Spleen (tissue), 11 donors: ENCODE measurements at regions not wholly inside any gene's neighbourhood (a gene's known extent, or its start where the extent isn't known, plus 50 kb on each side); places are given as distances from the start of the nearest gene placed in this dataset.

Experiments
- DNase-seq: peaks from one replicate; pipeline ENCODE4 v3.0.0-alpha.2; 2020
- H3K27ac ChIP-seq, 8 donors: fragments of 200-600 bp; sonication (generic) in 7 of 8; 1 replicate in 4 of 8; 2 replicates in 4 of 8; pipeline versions ENCODE4 v1.5.0 to v1.8.0; 2016 to 2021; ENCODE audit warnings: inconsistent platforms in 4 of 8, mild to moderate bottlenecking in 4 of 8, moderate library complexity in 1 of 8
- H3K27me3 ChIP-seq, 7 donors: fragments of 200-600 bp; sonication (generic) in 6 of 7; replicated peaks in 1 of 7; 1 replicate in 4 of 7; 2 replicates in 3 of 7; pipeline versions ENCODE4 v1.5.0 to v1.8.0; 2016 to 2021; ENCODE audit warnings: inconsistent platforms in 3 of 7, mild to moderate bottlenecking in 1 of 7
- H3K36me3 ChIP-seq, 6 donors: fragments of 200-600 bp; sonication (generic) in 5 of 6; 1 replicate in 4 of 6; 2 replicates in 2 of 6; pipeline versions ENCODE4 v1.5.0 to v1.8.0; 2016 to 2021; ENCODE audit warnings: inconsistent platforms in 2 of 6
- H3K4me1 ChIP-seq, 6 donors: fragments of 200-600 bp; sonication (generic) in 5 of 6; 1 replicate in 3 of 6; 2 replicates in 3 of 6; pipeline versions ENCODE4 v1.5.0 to v1.8.0; 2016 to 2021; ENCODE audit warnings: inconsistent platforms in 3 of 6
- H3K4me3 ChIP-seq, 8 donors: fragments of 200-600 bp; sonication (generic) in 7 of 8; 1 replicate in 4 of 8; 2 replicates in 4 of 8; pipeline versions ENCODE4 v1.5.0 to v1.8.0; 2016 to 2021; ENCODE audit warnings: inconsistent platforms in 4 of 8, mild to moderate bottlenecking in 4 of 8, moderate library complexity in 2 of 8
- H3K9me3 ChIP-seq, 8 donors: fragments of 200-600 bp; sonication (generic) in 7 of 8; 1 replicate in 4 of 8; 2 replicates in 4 of 8; pipeline versions ENCODE4 v1.5.0 to v1.8.0; 2016 to 2021; ENCODE audit warnings: inconsistent platforms in 4 of 8
- POLR2A ChIP-seq, 3 donors: fragments of 450-650 bp; IDR thresholded peaks; one replicate each; pipeline ENCODE4 v1.5.1; 2017; ENCODE audit warnings: antibody characterized with exemption in 3 of 3, mild to moderate bottlenecking in 1 of 3
- POLR2AphosphoS5 ChIP-seq, 3 donors: sonication (generic); formaldehyde crosslinking; IDR thresholded peaks; one replicate each; pipeline ENCODE4 v1.5.1; 2017; ENCODE audit warnings: antibody characterized with exemption in 3 of 3
- WGBS, 5 donors: extraction: QIAGEN DNeasy Blood & Tissue Kit in 3 of 5; methylation state at CpG; one replicate each; pipeline versions ENCODE4 v1.1.5 to v1.1.7; 2013 to 2018; 5-methylcytosine and 5-hydroxymethylcytosine counted together
- intact Hi-C: fragments of 100-400 bp; cut with DNase I; formaldehyde crosslinking; loops from one replicate; pipeline ENCODE4 v1.15.0; 2023; ENCODE audit warnings: low total_unique reads
- TF ChIP-seq, protein P1 (sequence below), 11 experiments: fragments of 200-600 bp in 7 of 11; fragments of 450-650 bp in 4 of 11; sonication (generic) in 4 of 11; IDR thresholded peaks in 8 of 11; conservative IDR thresholded peaks in 3 of 11; 1 replicate in 7 of 11; 2 replicates in 4 of 11; pipeline versions ENCODE4 v1.4.0 to v1.8.0; 2016 to 2021; ENCODE audit warnings: antibody characterized with exemption in 11 of 11, inconsistent platforms in 4 of 11, mild to moderate bottlenecking in 1 of 11
- donor health status: healthy with polysubstance abuse.
- donor health status: DM: no; HTN: no; CAD: no; lungs with moderate emphysema.
- donor health status: DM: no; HTN: no; CAD: no.
- donor health status: Bipolar disorder and iron deficiency.
- donor health status: healthy.
- donor health status: DM: no; HTN: no; CAD: no.
- donor health status: DM: yes; HTN: yes; CAD: no.

DNA sequence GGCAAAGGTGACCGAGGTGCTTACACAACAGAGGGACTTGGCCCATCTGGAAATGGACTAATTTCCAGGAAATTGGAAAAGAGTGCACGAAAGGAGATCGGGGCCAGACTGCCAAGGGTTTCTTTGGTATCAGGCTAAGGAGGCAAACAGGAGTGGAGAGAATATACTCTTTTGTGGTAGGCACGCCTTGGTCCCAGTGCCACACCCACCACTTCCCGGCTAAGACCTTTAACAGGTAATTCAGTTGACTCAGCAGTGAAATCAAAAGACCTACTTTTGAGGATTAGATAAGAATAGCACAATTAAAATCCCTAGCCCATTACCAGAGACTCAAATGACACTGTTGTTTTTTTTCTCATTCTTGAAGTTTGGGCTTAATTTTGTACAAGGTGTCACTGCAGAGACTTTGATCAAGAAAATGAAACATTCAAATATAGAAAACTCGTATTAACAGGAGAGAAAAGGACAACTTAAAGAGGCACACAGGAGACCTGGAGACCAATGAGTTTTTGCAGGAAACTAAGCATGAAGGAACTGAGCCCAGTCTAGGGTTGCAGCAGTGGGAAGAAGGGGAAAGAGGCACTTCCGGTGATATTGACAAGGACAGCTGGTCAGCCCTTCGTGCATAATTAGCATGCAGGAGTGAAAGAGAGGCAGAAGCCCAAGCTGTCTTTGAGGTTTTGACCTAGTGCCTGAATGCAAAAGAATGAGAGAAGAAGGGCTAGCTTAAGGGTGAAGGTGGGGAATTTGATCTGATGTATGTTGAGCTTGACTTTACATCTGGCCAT, 265.5 kb upstream of the CCL2 start:
- no peak for DNase-seq
- Histone ChIP-seq H3K4me3 (no peak overlapping the region), H3K27ac (no peak overlapping the region), H3K36me3 (no peaks in the 10 kb centered on the region), H3K27me3 (peaks cover 0 to 15% (median 0%) of the 10 kb centered on the region in 7 donors), H3K4me1 (no peaks in the 10 kb centered on the region), H3K9me3 (no peaks in the 10 kb centered on the region)
- 53 to 66% (median 63%) methylated on average over 8 of the region's 8 CpGs for WGBS, 5 donors
- intact Hi-C loops: no loop called here
- TF ChIP-seq, protein P1, sequence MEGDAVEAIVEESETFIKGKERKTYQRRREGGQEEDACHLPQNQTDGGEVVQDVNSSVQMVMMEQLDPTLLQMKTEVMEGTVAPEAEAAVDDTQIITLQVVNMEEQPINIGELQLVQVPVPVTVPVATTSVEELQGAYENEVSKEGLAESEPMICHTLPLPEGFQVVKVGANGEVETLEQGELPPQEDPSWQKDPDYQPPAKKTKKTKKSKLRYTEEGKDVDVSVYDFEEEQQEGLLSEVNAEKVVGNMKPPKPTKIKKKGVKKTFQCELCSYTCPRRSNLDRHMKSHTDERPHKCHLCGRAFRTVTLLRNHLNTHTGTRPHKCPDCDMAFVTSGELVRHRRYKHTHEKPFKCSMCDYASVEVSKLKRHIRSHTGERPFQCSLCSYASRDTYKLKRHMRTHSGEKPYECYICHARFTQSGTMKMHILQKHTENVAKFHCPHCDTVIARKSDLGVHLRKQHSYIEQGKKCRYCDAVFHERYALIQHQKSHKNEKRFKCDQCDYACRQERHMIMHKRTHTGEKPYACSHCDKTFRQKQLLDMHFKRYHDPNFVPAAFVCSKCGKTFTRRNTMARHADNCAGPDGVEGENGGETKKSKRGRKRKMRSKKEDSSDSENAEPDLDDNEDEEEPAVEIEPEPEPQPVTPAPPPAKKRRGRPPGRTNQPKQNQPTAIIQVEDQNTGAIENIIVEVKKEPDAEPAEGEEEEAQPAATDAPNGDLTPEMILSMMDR (IDR thresholded peaks at IDR 0.05 in 8 of 11, conservative IDR thresholded peaks at IDR 0.05 in 3 of 11): no peak
- TF ChIP-seq POLR2AphosphoS5 (IDR thresholded peaks at IDR 0.05) (no peak), POLR2A (IDR thresholded peaks at IDR 0.05) (no peak)

DNA sequence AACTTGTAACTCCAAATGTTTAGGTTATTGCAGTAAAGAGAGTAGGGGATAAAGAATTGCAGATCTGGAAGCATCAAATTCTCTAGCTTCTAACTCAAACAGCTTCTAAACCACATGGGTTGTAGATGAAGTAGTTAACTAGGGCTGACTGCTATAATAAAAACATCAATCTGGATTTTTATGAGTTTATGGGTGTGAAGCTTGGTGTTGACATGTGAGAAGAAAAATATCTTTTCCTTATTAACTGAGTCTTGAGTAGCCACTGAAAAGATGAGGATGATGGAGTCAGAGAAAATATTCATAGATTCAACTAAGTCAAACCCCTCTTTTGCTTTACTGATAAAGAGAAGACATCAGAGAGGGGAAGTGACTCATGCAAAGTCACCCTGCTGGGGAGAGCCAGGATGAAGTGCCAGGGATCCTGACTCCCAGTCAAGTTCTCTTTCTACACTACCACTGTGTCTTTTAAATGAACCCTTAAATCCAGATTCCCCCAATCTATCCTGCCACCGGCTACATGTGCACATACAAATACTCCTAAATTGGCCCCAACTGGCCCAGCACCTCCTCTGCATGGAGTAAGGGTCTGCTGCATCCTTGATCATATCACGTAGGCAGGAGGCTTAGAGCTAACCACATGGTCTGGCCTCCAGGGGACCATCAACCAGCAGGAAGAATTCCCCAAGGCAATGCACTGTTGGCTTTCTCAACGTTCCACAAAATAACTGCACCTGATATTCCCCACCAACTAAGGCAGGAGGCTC, 264.0 kb upstream of the CCL2 start:
- DNase-seq: no peak
- H3K9me3 ChIP-seq: peaks cover 0 to 2% (median 0%) of the 10 kb centered on the region in 8 donors
- H3K27ac ChIP-seq: no peak overlapping the region
- no peaks in the 10 kb centered on the region for H3K4me1 ChIP-seq
- TF ChIP-seq POLR2AphosphoS5 (IDR thresholded peaks at IDR 0.05) (no peak), POLR2A (IDR thresholded peaks at IDR 0.05) (no peak)
- TF ChIP-seq, protein P1 (IDR thresholded peaks at IDR 0.05 in 8 of 11, conservative IDR thresholded peaks at IDR 0.05 in 3 of 11): no peak
- intact Hi-C loops: no loop called here
- H3K4me3 ChIP-seq: no peak overlapping the region
- 59 to 68% (median 62%) methylated on average over 3 of the region's 3 CpGs for WGBS, 5 donors
- no peaks in the 10 kb centered on the region for H3K36me3 ChIP-seq
- peaks cover 0 to 15% (median 0%) of the 10 kb centered on the region in 7 donors for H3K27me3 ChIP-seq

DNA sequence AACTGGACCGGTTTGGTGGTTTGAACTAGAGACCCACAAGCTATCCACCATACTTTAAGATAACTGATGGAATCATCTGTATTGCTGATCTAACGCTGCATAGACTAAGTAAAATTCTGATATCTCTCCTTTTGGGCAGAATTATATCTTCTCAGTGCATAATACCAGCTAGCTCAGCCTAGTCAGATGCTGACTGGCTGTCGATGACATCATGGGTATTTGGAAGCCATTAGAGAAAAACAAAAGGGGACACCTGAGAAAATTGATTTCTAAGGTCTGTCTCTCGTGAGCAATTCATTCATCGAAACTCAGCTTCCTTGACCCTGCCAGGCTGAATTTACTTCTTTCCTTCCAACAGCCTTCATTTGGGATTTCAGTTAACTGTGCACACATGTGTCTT, 263.0 kb upstream of the CCL2 start:
- H3K4me1 ChIP-seq: no peaks in the 10 kb centered on the region
- 68 to 88% (median 70%) methylated on average over 5 of the region's 5 CpGs for WGBS, 5 donors
- H3K27ac ChIP-seq: no peak overlapping the region
- TF ChIP-seq POLR2A (IDR thresholded peaks at IDR 0.05) (no peak), POLR2AphosphoS5 (IDR thresholded peaks at IDR 0.05) (no peak)
- TF ChIP-seq, protein P1 (IDR thresholded peaks at IDR 0.05 in 8 of 11, conservative IDR thresholded peaks at IDR 0.05 in 3 of 11): no peak
- intact Hi-C loops: no loop called here
- H3K9me3 ChIP-seq: peaks cover 0 to 12% (median 4%) of the 10 kb centered on the region in 8 donors
- H3K36me3 ChIP-seq: no peaks in the 10 kb centered on the region
- peaks cover 0 to 15% (median 0%) of the 10 kb centered on the region in 7 donors for H3K27me3 ChIP-seq
- no peak overlapping the region for H3K4me3 ChIP-seq
- no peak for DNase-seq

DNA sequence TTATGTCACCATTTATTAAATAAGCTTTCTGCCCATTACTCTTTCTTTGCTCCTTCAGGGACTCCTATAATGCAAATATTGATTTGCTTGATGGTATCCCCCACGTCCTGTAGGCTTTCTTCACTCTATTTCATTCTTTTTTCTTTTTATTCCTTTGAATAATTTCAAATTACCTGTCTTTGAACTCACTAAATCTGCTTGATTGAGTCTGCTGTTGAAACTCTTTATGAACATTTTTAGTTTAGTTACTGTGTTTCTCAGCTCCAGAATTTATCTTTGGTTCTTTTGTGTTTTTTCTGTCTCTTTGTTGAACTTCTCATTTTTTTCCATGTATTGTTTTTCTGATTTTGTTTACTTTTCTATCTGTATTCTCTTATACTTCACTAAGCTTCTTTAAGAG, 254.4 kb upstream of the CCL2 start:
- Histone ChIP-seq H3K9me3 (peaks cover 5 to 49% (median 42%) of the 10 kb centered on the region in 8 donors), H3K27me3 (peaks cover 0 to 7% (median 0%) of the 10 kb centered on the region in 7 donors), H3K4me1 (no peaks in the 10 kb centered on the region), H3K36me3 (no peaks in the 10 kb centered on the region), H3K4me3 (no peak overlapping the region), H3K27ac (no peak overlapping the region)
- no peak for TF ChIP-seq POLR2AphosphoS5 (IDR thresholded peaks at IDR 0.05)
- TF ChIP-seq POLR2A (IDR thresholded peaks at IDR 0.05): no peak
- TF ChIP-seq, protein P1 (IDR thresholded peaks at IDR 0.05 in 8 of 11, conservative IDR thresholded peaks at IDR 0.05 in 3 of 11): no peak
- WGBS, 5 donors: 17 to 50% (median 43%) methylated on average over 1 of the region's 1 CpG
- intact Hi-C loops: no loop called here
- no peak for DNase-seq
